NCI-H1092 (cell line): ENCODE measurements at regions not wholly inside any gene's neighbourhood (a gene's known extent, or its start where the extent isn't known, plus 50 kb on each side); places are given as distances from the start of the nearest gene placed in this dataset.

Source experiments
- DNase-seq: peaks from one replicate; lab custom pipeline; 2025; lab: John Stamatoyannopoulos, UW

DNA sequence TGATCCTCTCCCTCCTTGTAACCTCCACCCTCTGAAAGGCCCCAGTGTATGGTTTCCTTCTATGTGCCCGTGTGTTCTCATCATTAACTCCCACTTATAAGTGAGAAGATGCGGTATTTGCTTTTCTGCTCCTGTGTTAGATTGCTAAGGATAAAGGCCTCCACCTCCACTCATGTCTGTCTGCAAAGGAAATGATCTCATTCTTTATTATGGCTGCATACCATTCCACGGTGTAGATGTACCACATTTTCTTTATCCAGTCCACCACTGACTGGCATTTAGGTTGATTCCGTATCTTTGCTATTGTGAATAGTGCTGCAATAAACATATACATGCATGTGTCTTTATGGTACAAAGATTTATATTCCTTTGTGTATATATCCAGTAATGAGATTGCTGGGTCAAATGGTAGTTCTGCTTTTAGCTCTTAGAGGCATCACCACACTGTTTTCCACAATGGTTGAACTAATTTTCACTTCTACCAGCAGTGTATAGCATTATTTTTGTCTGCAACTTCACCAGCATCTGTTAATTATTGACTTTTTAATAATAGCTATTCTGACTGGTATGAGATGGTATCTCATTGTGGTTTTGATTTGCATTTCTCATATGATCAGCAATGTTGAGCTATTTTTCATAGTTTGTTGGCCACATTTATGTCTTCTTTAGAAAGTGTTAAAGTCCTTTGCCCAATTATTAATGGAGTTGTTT is 1030.9 kb downstream of the FSTL5 start:
- DNase-seq, result no peak

DNA sequence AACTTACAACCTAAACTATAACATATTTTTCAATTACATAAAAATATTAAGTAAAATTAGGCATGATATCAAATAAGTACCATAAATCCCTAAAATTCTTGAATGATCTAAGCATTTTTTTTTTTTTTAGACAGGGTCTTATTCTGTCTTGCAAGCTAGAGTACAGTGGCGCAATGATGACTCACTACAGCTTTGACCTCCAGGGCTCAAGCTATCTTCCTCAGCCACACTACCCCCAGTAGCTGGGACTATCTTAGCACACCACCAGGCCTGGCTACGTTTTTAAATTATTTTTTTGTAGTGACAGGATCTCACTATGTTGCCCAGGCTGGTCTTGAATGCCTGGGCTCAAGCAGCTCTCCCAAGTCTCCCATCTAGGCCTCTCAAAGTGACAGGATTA is 1042.3 kb downstream of the FSTL5 start:
- DNase-seq, result no peak

DNA sequence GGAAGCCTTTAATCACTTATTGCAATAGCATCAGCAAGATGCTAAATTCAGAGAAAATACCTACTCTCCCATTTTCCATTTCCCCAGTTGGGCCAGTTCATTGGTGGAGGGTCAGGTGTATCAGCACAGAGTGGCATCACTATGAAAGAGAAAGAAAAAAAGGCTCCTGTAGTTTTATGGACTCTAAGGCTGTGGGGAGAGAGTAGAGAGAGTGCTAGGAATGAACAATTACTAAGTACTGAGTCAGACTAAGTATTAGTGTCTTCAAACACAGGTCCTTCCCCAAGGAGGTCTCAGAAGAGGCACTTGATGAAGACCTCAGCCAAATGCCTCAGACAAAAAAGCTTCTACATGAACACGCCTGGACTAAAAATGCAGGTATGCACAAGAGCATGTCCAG is 1061.9 kb downstream of the FSTL5 start:
- DNase-seq, result no peak

DNA sequence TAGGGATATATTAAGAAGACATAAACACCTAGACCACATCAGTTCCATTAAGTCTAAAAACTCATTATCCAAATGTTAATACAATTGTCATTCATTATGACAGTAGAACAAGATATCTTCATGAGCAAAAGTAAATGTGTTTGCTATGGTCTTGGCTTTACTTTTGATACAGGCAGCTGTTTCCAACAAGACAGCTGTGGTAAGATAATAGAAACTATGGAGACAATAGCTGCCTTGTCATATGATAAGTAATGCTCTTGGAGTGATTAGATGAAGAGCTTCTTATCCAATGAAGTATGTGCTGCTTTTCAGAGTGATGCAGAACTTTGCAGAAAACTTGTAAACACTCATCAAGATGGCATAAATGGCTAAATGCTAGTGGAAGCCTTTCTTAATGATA is 1066.0 kb downstream of the FSTL5 start:
- DNase-seq, result no peak

DNA sequence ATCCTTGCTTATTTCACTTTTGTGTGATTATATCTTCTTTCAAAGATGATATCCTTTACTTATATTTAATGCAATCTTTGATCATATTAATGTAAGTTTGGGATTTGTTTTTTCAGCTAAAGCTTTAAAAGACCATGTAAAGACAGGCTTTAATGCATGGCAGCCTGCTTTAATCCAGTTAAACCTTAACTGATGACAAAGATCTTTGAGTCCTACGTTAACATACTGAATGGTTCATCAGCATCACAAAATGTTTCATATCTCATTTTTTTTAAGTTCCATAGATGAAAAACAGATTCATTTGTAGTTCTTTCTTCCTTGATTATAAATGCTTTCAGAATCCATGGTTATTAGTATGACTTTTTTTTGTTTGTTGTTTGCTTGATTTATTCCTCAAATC is 1102.8 kb downstream of the FSTL5 start:
- DNase-seq, result no peak
